HG02623 (cell line): ENCODE measurements at regions not wholly inside any gene's neighbourhood (a gene's known extent, or its start where the extent isn't known, plus 50 kb on each side); places are given as distances from the start of the nearest gene placed in this dataset.

Experiments used
- ATAC-seq: cut with Tn5 transposase; IDR thresholded peaks from one replicate; pipeline ENCODE4 v1.9.1; 2021; ENCODE audit warnings: moderate library complexity; ENCODE audit not compliant: unreplicated experiment

DNA sequence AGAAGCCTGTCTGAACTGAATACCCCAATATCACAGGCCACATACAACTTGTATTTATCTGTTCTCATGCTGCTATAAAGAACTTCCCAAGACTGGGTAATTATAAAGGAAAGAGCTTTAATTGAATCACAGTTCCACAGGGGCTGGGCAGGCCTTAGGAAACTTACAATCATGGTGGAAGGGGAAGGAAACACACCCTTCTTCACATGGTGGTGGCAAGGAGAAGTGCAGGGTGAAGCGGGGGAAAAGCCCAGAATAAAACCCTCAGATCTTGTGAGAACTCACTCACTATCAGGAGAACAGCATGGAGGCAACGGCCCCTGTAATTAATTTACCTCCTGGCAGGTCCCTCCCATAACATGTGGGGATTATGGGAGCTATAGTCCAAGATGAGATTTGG lies 50.3 kb upstream of the FNDC1 start:
- no peak for ATAC-seq

- ATAC-seq: no peak
Measured at GRCh38 chr6:159117563-159117962, 51.6 kb upstream of the FNDC1 start.

DNA sequence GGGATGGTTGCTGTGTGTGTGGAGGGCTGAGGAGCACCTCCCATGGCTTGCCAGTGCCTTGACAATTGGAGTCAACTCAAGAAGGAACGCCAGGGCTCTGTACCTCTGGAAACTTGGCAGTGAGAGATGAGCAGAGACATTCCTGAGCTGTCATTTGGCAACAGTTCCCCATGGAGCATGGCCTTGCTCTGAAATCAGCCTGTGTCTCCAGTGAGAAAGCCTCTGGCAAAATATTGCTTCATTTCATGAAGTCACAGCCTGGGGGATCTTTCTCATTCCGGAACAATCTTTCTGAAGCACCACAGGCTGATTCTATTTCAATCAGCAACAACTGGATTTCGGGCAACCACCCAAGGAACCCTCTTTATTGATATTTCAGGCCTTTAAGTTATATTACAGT lies 52.2 kb upstream of the FNDC1 start:
- ATAC-seq: no peak

GRCh38 chr6:159116343-159116742 lies 52.9 kb upstream of the FNDC1 start:
- ATAC-seq: peak; percentile 63

- ATAC-seq: no peak
Measured at GRCh38 chr6:159114569-159114968, 54.6 kb upstream of the FNDC1 start.

GRCh38 chr6:159113223-159113622 lies 56.0 kb upstream of the FNDC1 start:
- ATAC-seq: no peak

- ATAC-seq: no peak
Measured at GRCh38 chr6:159112714-159113113, 56.5 kb upstream of the FNDC1 start.

DNA sequence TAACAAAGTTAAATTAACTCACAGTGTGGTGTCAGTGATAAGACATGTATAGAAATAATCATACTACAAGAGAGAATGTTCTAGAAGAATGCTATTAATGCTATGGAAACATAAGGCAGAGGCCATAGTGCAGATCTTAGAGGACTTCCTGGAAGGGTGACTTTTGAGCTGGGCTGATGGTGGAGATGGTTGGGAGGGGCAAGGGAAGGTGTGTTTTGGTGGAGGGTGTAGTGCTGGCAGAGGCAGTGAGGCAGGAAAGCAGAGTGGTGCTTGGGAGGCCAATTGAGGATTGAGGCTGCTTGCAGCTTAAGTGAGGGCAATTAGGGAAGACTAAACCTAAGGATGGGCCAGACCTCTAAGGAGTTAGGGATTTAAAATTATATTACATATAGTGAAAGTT lies 58.5 kb upstream of the FNDC1 start:
- no peak for ATAC-seq

GRCh38 chr6:159110013-159110412 lies 59.2 kb upstream of the FNDC1 start:
- no peak for ATAC-seq

GRCh38 chr6:159109391-159109790 lies 59.8 kb upstream of the FNDC1 start:
- no peak for ATAC-seq

- no peak for ATAC-seq
Measured at GRCh38 chr6:159108426-159108985, 60.7 kb upstream of the FNDC1 start.

GRCh38 chr6:159107451-159108260 lies 61.5 kb upstream of the FNDC1 start:
- ATAC-seq: no peak

DNA sequence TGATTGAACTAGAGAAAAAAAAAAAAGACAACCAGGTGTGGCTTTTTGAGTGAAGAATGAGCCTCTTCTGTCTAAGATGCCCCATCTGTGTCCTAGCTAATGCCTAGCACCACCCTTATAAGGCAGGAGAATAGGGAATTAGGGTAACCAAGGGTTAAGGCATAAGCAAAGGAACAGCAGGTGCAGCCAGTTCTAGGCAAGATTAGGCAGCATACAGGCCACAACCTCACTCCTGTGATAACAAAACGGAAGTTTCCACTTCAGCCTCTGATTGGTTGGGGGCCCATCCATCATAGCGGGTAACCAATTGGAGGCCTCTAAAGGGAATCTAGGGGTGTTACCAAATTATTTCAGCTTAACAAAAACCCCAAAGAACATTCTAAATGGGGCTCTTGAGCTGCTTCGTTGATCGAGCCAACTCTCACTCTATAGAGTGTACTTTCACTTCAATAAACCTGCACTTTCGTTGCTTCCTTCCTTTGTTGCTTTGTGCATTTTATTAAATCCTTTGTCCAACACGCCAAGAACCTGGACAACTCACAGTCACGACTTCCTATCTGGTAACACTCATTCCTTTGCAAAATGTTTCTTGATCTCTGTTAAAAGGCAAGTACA lies 61.9 kb upstream of the TAGAP start:
- ATAC-seq: peak; percentile 85

- ATAC-seq: no peak
Measured at GRCh38 chr6:159105716-159106115, 60.9 kb upstream of the TAGAP start.

DNA sequence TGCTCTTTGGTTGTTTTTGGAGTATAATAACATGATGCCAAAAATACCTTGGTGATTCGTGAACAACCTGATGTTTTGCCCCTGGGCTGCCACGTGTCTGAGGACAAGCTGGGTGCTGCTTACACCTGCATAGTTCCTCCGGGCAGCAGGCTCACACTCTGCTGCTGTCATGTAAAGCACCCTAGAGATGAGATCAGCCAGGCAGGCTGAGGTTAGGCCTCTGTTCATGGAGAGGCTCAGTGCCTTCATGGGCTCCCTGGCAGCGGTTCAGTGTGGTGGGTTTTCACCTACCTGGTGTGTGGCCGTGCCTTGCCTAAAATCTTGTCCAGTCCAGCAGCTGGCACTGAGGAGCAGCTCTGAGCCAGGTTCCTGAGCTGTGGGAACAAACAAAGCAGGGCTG lies 60.1 kb upstream of the TAGAP start:
- no peak for ATAC-seq

- ATAC-seq: peak; percentile 35
Measured at GRCh38 chr6:159104163-159104925, 59.6 kb upstream of the TAGAP start.

- ATAC-seq: no peak
Measured at GRCh38 chr6:159103396-159104162, 58.8 kb upstream of the TAGAP start.

GRCh38 chr6:159102373-159103160 lies 57.8 kb upstream of the TAGAP start:
- no peak for ATAC-seq

- no peak for ATAC-seq
Measured at GRCh38 chr6:159101656-159102055, 56.9 kb upstream of the TAGAP start.
